ENCODE measurements at regions not wholly inside any gene's neighbourhood (a gene's known extent, or its start where the extent isn't known, plus 50 kb on each side); places are given as distances from the start of the nearest gene placed in this dataset.

DNA sequence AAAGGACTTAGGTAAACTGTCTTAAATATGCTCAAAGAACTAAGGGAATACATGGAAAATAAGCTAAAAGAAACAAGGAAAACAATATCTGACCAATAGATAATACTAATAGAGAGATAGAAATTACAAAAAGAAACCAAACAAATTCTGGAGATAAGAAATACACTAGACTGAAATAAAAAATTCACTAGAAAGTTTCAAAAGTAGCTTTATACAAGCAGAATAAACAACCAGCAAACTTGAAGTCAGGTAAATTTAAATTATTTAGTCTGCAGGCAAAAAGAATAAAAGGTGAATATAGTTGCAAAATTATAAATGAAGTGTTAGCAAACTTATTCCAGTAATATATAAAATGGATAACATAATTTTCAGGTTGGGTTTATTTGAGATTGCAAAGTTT lies 760.9 kb upstream of the INTU start:
- TF ChIP-seq, protein P1, sequence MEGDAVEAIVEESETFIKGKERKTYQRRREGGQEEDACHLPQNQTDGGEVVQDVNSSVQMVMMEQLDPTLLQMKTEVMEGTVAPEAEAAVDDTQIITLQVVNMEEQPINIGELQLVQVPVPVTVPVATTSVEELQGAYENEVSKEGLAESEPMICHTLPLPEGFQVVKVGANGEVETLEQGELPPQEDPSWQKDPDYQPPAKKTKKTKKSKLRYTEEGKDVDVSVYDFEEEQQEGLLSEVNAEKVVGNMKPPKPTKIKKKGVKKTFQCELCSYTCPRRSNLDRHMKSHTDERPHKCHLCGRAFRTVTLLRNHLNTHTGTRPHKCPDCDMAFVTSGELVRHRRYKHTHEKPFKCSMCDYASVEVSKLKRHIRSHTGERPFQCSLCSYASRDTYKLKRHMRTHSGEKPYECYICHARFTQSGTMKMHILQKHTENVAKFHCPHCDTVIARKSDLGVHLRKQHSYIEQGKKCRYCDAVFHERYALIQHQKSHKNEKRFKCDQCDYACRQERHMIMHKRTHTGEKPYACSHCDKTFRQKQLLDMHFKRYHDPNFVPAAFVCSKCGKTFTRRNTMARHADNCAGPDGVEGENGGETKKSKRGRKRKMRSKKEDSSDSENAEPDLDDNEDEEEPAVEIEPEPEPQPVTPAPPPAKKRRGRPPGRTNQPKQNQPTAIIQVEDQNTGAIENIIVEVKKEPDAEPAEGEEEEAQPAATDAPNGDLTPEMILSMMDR (IDR thresholded peaks at IDR 0.05; ENCODE audit: extremely low read depth in 1 of 2, insufficient read depth in 1 of 2, low read depth in 1 of 2, low read length in 2 of 2) = no peak
- no peak for TF ChIP-seq EZH2 (IDR thresholded peaks at IDR 0.05; ENCODE audit: borderline replicate concordance, low read depth, low read length, severe bottlenecking)
- no peak for TF ChIP-seq POLR2AphosphoS5 (IDR thresholded peaks at IDR 0.05; ENCODE audit: insufficient read depth, low read depth, low read length)
